ENCODE measurements at regions not wholly inside any gene's neighbourhood (a gene's known extent, or its start where the extent isn't known, plus 50 kb on each side); places are given as distances from the start of the nearest gene placed in this dataset.

DNA sequence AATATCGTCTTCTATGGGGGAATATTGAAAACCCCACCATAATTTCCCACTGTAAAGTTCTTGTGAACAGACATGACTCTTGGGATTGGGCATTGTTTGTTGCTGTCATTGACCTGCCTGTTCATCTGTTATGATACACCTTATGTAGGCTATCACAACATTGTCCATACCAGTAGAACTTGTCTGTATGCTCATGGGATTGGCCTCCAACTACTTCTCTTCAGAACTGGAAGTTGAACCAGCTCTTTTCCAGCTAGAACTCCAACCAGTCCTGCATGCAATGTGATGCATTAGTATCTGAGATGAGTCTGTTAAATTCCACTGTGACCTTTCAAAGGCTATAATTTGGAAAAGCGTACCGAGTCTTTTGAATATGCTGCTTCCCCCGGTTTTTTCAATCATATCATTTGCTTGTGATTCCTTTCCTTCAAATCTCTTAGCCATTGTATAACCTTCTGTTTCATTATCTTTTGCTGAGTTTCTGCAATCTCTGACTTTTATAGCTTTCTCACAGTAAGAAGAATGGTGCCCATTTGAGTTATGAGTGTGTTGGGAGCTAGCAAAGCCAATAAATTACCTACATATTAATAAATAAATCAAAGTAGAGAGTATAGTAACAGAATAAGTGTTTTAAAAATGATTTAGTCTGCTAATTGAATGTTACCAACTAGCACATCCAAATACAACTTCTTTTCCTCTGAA is 101.9 kb downstream of the PLK2 start:
- no peak overlapping the region for H3K4me3 ChIP-seq (ENCODE audit: low read length)
- DNase-seq (ENCODE audit: low read depth): no peak
- TF ChIP-seq, protein P1, sequence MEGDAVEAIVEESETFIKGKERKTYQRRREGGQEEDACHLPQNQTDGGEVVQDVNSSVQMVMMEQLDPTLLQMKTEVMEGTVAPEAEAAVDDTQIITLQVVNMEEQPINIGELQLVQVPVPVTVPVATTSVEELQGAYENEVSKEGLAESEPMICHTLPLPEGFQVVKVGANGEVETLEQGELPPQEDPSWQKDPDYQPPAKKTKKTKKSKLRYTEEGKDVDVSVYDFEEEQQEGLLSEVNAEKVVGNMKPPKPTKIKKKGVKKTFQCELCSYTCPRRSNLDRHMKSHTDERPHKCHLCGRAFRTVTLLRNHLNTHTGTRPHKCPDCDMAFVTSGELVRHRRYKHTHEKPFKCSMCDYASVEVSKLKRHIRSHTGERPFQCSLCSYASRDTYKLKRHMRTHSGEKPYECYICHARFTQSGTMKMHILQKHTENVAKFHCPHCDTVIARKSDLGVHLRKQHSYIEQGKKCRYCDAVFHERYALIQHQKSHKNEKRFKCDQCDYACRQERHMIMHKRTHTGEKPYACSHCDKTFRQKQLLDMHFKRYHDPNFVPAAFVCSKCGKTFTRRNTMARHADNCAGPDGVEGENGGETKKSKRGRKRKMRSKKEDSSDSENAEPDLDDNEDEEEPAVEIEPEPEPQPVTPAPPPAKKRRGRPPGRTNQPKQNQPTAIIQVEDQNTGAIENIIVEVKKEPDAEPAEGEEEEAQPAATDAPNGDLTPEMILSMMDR (conservative IDR thresholded peaks at IDR 0.05; ENCODE audit: low read depth, low read length): no peak

DNA sequence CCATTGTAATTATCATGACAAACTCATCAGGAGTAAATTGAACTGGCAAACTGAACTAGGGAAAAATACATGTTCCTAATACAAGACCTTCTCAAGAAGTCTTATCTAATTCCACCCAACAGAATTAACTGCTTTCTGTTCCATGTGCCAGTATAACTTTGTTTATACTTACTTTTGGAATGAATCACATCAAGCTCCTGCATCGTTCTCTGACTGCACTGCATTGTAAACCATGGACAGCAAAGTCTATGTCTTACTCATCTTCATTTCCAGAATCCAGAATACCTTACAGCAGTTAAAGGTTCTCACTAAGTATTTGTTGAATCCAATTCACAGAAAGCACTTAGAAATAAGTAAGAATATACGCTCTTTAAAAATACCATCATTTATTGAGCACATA is 102.8 kb downstream of the PLK2 start:
- TF ChIP-seq, protein P1 (conservative IDR thresholded peaks at IDR 0.05; ENCODE audit: low read depth, low read length): no peak
- no peak for DNase-seq (ENCODE audit: low read depth)
- no peak overlapping the region for H3K4me3 ChIP-seq (ENCODE audit: low read length)

DNA sequence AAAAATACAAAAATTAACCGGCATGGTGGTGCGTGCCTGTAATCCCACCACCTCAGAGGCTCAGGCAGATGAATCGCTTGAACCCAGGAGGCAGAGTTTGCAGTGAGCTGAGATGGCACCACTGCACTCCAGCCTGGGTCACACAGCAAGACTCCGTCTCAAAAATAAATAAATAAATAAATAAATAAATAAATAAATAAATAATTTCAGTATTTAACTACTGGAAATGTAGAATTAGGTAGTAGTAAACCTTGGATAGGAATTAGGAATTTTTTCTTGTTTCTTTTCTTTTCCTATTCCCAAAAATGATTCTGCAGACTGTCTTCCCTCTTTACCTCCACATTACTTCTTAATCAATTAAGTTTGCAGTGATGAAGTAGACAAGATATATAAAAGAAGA is 103.2 kb downstream of the PLK2 start:
- TF ChIP-seq, protein P1 (conservative IDR thresholded peaks at IDR 0.05; ENCODE audit: low read depth, low read length): no peak
- no peak for DNase-seq (ENCODE audit: low read depth)
- no peak overlapping the region for H3K4me3 ChIP-seq (ENCODE audit: low read length)

DNA sequence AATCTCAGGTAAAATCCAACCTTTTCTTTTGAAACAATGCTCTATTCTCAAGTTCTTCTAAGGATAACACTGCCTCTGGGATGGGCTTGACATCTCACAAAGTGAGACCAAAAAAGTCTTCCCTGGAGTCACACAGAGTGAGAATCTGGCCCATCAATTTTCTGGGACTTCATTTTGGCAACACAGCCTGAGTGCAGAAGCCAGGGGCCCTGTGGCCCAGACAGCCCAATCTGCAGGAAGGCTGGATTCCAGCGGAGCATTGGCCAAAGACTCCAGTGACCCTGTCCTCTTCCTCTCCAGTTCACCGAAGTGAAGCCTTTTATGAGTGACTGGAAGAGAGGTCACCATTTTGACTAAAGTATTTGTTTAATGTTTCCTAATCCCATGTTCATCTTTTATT is 105.1 kb downstream of the PLK2 start:
- no peak for DNase-seq (ENCODE audit: low read depth)
- TF ChIP-seq, protein P1 (conservative IDR thresholded peaks at IDR 0.05; ENCODE audit: low read depth, low read length): no peak
- no peak overlapping the region for H3K4me3 ChIP-seq (ENCODE audit: low read length)

DNA sequence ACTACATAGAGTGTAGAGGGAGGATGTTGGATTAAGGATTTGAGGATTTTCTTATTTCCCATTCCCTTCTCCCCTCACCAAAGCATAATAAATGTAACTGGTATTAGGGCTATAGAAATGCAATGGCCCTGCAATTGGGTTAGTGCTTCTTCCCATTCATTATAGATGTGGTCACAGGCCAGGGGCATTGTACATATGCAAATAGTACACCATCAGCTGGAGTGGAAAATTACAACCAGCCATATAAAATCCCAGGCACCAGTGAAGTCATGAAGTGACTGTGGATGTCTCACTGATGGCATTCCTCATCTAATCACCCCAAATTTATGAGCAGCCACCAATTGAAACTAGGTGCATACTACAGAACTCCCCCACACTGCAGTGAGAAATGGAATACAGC is 105.9 kb downstream of the PLK2 start:
- DNase-seq (ENCODE audit: low read depth): no peak
- H3K4me3 ChIP-seq (ENCODE audit: low read length): no peak overlapping the region
- TF ChIP-seq, protein P1 (conservative IDR thresholded peaks at IDR 0.05; ENCODE audit: low read depth, low read length): no peak

DNA sequence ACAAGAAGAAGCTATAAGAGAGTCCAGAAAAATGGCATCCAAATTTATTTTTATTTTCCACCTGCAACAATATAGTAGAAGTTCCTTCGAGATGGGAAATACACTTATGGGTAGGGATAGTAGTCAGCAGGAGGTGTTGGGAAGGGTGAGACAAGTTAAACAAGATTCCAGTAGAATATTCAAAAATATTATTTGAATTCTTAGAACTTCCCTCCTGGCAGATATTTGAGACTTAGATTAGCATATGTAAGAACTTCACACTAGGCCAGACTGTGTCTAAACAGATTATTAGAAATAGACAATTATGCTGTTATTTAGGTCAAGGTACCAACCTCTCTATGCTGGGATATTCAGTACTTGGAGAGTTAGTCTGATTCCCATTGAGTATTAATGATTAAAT is 108.7 kb downstream of the PLK2 start:
- no peak for DNase-seq (ENCODE audit: low read depth)
- H3K4me3 ChIP-seq (ENCODE audit: low read length): no peak overlapping the region
- TF ChIP-seq, protein P1 (conservative IDR thresholded peaks at IDR 0.05; ENCODE audit: low read depth, low read length): no peak

DNA sequence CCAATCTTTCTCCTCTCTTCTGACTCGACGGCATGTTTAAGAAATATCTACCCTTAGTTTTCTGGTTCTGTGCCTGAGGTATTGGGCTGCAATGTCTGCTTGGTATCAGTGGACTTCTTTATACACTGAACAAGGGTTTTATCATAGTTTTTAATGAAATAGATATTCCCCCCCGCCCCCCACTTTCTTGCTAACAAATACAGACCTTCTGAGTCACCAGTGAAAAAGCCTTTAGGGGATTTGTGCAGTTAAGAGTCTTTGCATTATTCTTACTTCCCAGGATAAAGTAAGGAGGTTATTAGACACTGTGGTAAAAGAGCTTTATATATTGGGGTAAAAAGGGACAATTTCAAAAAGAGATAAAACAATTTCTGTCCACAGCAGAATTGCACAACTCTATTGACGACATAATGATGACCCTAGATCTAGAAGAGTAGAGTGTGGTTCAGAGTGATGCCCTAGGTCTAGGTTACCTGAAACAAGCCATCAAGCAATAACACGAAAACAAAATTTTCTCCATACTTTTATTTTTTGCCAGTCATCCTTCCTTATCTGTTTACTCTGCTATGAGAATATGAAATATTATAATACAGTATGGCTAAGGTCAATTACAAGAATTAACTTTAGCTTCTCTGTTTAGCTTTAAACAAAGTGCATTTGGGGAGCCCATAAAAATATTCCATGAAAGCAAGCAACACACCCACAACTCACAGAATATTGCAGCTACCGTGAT is 110.7 kb downstream of the PLK2 start:
- H3K4me3 ChIP-seq (ENCODE audit: low read length): no peak overlapping the region
- TF ChIP-seq, protein P1 (conservative IDR thresholded peaks at IDR 0.05; ENCODE audit: low read depth, low read length): no peak
- DNase-seq (ENCODE audit: low read depth): no peak

Data from retinal pigment epithelial cell (primary cell).